HUES64 (cell line): ENCODE measurements at regions not wholly inside any gene's neighbourhood (a gene's known extent, or its start where the extent isn't known, plus 50 kb on each side); places are given as distances from the start of the nearest gene placed in this dataset.
"Not testable (repeated sequence)": the region's sequence is repeated elsewhere in the genome, so short reads cannot be mapped to it uniquely, and the experiment has no call there.

Source experiments
- H3K27ac ChIP-seq: 2 replicates; pipeline ENCODE4 v1.7.0; 2013; ENCODE audit warnings: low read depth, low read length, inconsistent platforms
- H3K27me3 ChIP-seq: 2 replicates; pipeline ENCODE4 v1.6.1; 2013; ENCODE audit warnings: mild to moderate bottlenecking, low read length; ENCODE audit not compliant: insufficient read depth
- H3K36me3 ChIP-seq: 2 replicates; pipeline ENCODE4 v1.6.1; 2013; ENCODE audit warnings: mild to moderate bottlenecking, low read length; ENCODE audit not compliant: insufficient read depth
- H3K4me1 ChIP-seq: 2 replicates; pipeline ENCODE4 v1.6.1; 2013; ENCODE audit warnings: mild to moderate bottlenecking, low read length, moderate library complexity; ENCODE audit not compliant: insufficient read depth
- H3K4me3 ChIP-seq: 2 replicates; pipeline ENCODE4 v1.5.1; 2013; ENCODE audit warnings: mild to moderate bottlenecking, low read length, moderate library complexity
- H3K9ac ChIP-seq: 2 replicates; pipeline ENCODE4 v1.6.1; 2013; ENCODE audit warnings: mild to moderate bottlenecking, low read depth, low read length
- H3K9me3 ChIP-seq: 2 replicates; pipeline ENCODE4 v1.6.1; 2013; ENCODE audit warnings: low read depth, low read length; ENCODE audit not compliant: insufficient read depth
- WGBS: fragments of 150-250, 120-280 bp; methylation state at CpG from one replicate; pipeline ENCODE4 v1.1.7; 2013; ENCODE audit warnings: missing lambda C conversion rate; 5-methylcytosine and 5-hydroxymethylcytosine counted together

- 97% methylated on average over 8 of the region's 8 CpGs for WGBS
- Histone ChIP-seq H3K9ac (no peak overlapping the region), H3K27me3 (no peaks in the 10 kb centered on the region), H3K4me3 (no peak overlapping the region), H3K9me3 (0 out of 2 replicates have a peak, but pooled peaks cover 4% of the 10 kb centered on the region), H3K27ac (no peak overlapping the region), H3K4me1 (no peaks in the 10 kb centered on the region), H3K36me3 (no peaks in the 10 kb centered on the region)
Measured at GRCh38 chr7:153109566-153109965, 350.0 kb downstream of the ACTR3B start.

- Histone ChIP-seq H3K27ac (no peak overlapping the region), H3K36me3 (no peaks in the 10 kb centered on the region), H3K9ac (no peak overlapping the region), H3K27me3 (no peaks in the 10 kb centered on the region), H3K9me3 (0 out of 2 replicates have a peak, but pooled peaks cover 3% of the 10 kb centered on the region), H3K4me1 (no peaks in the 10 kb centered on the region), H3K4me3 (no peak overlapping the region)
- 97% methylated on average over 5 of the region's 5 CpGs for WGBS
Measured at GRCh38 chr7:153110606-153111005, 351.1 kb downstream of the ACTR3B start.

GRCh38 chr7:153122255-153122654, 362.7 kb downstream of the ACTR3B start:
- not testable (repeated sequence) for H3K4me3 ChIP-seq, H3K9me3 ChIP-seq, H3K36me3 ChIP-seq, H3K27me3 ChIP-seq, H3K4me1 ChIP-seq, H3K9ac ChIP-seq, H3K27ac ChIP-seq
- 84% methylated on average over 7 of the region's 8 CpGs for WGBS

GRCh38 chr7:153130052-153130451, 370.5 kb downstream of the ACTR3B start:
- no peaks in the 10 kb centered on the region for H3K27me3 ChIP-seq
- no peak overlapping the region for H3K4me3 ChIP-seq
- H3K9me3 ChIP-seq = peaks cover 5% of the 10 kb centered on the region; the same call in 1 of the 2 replicates
- no peaks in the 10 kb centered on the region for H3K36me3 ChIP-seq
- H3K9ac ChIP-seq = no peak overlapping the region
- WGBS = 7% methylated on average over 2 of the region's 2 CpGs
- no peak overlapping the region for H3K27ac ChIP-seq
- peaks cover 12% of the 10 kb centered on the region for H3K4me1 ChIP-seq

GRCh38 chr7:153151766-153152165, 392.2 kb downstream of the ACTR3B start:
- no peaks in the 10 kb centered on the region for H3K27me3 ChIP-seq
- no peak overlapping the region for H3K9ac ChIP-seq
- WGBS = 87% methylated on average over 8 of the region's 8 CpGs
- no peaks in the 10 kb centered on the region; the same call in 1 of the 2 replicates for H3K4me1 ChIP-seq
- H3K4me3 ChIP-seq = no peak overlapping the region
- H3K9me3 ChIP-seq = no peaks in the 10 kb centered on the region
- no peak overlapping the region for H3K27ac ChIP-seq
- H3K36me3 ChIP-seq = no peaks in the 10 kb centered on the region

- no peaks in the 10 kb centered on the region for H3K36me3 ChIP-seq
- H3K27me3 ChIP-seq = no peaks in the 10 kb centered on the region
- no peaks in the 10 kb centered on the region for H3K9me3 ChIP-seq
- no peak overlapping the region for H3K4me3 ChIP-seq
- 67% methylated on average over 8 of the region's 8 CpGs for whole genome bisulfite sequencing
- peaks cover 8% of the 10 kb centered on the region for H3K4me1 ChIP-seq
- no peak overlapping the region for H3K9ac ChIP-seq
- H3K27ac ChIP-seq = no peak overlapping the region
Measured at GRCh38 chr7:153152801-153153422, 393.4 kb downstream of the ACTR3B start.

- no peak overlapping the region for H3K27ac ChIP-seq
- no peaks in the 10 kb centered on the region for H3K27me3 ChIP-seq
- H3K9ac ChIP-seq = no peak overlapping the region
- 61% methylated on average over 3 of the region's 3 CpGs for WGBS
- no peaks in the 10 kb centered on the region for H3K36me3 ChIP-seq
- H3K9me3 ChIP-seq = 0 out of 2 replicates have a peak, but pooled peaks cover 4% of the 10 kb centered on the region
- H3K4me3 ChIP-seq = no peak overlapping the region
- H3K4me1 ChIP-seq = peaks cover 17% of the 10 kb centered on the region
Measured at GRCh38 chr7:153158149-153158548, 398.6 kb downstream of the ACTR3B start.

GRCh38 chr7:153170287-153170686, 410.7 kb downstream of the ACTR3B start:
- Histone ChIP-seq H3K4me3 (no peak overlapping the region), H3K4me1 (no peaks in the 10 kb centered on the region), H3K9me3 (no peaks in the 10 kb centered on the region), H3K36me3 (no peaks in the 10 kb centered on the region), H3K27ac (no peak overlapping the region), H3K27me3 (no peaks in the 10 kb centered on the region), H3K9ac (no peak overlapping the region)
- 89% methylated on average over 4 of the region's 4 CpGs for WGBS

- H3K9ac ChIP-seq = no peak overlapping the region
- H3K4me3 ChIP-seq = no peak overlapping the region
- H3K36me3 ChIP-seq = no peaks in the 10 kb centered on the region
- no peaks in the 10 kb centered on the region for H3K4me1 ChIP-seq
- no peaks in the 10 kb centered on the region; the same call in 1 of the 2 replicates for H3K9me3 ChIP-seq
- H3K27ac ChIP-seq = peak overlapping the region; percentile 66; the same call in 1 of the 2 replicates
- no peaks in the 10 kb centered on the region for H3K27me3 ChIP-seq
Measured at GRCh38 chr7:153185936-153186335, 426.4 kb downstream of the ACTR3B start.

GRCh38 chr7:153188161-153188560, 428.6 kb downstream of the ACTR3B start:
- Histone ChIP-seq H3K9ac (no peak overlapping the region), H3K9me3 (no peaks in the 10 kb centered on the region; the same call in 1 of the 2 replicates), H3K4me3 (no peak overlapping the region), H3K4me1 (no peaks in the 10 kb centered on the region), H3K36me3 (no peaks in the 10 kb centered on the region), H3K27me3 (no peaks in the 10 kb centered on the region), H3K27ac (no peak overlapping the region)
- 80% methylated on average over 2 of the region's 3 CpGs for WGBS

GRCh38 chr7:153188630-153189029, 429.1 kb downstream of the ACTR3B start:
- H3K9ac ChIP-seq = no peak overlapping the region
- whole genome bisulfite sequencing = 95% methylated on average over 3 of the region's 3 CpGs
- H3K27ac ChIP-seq = no peak overlapping the region
- no peaks in the 10 kb centered on the region for H3K27me3 ChIP-seq
- H3K9me3 ChIP-seq = no peaks in the 10 kb centered on the region
- H3K36me3 ChIP-seq = no peaks in the 10 kb centered on the region
- no peak overlapping the region for H3K4me3 ChIP-seq
- no peaks in the 10 kb centered on the region for H3K4me1 ChIP-seq

GRCh38 chr7:153190452-153190851, 430.9 kb downstream of the ACTR3B start:
- Histone ChIP-seq H3K4me1 (no peaks in the 10 kb centered on the region), H3K9me3 (no peaks in the 10 kb centered on the region), H3K36me3 (no peaks in the 10 kb centered on the region), H3K27me3 (no peaks in the 10 kb centered on the region), H3K27ac (no peak overlapping the region), H3K9ac (no peak overlapping the region), H3K4me3 (no peak overlapping the region)
- WGBS = 79% methylated on average over 3 of the region's 3 CpGs
